Fibroblast of skin of right biceps (primary cell): ENCODE measurements at regions not wholly inside any gene's neighbourhood (a gene's known extent, or its start where the extent isn't known, plus 50 kb on each side); places are given as distances from the start of the nearest gene placed in this dataset.

Experiments
- DNase-seq: peaks from one replicate; pipeline ENCODE4 v3.0.0-alpha.2; 2013

GRCh38 chr4:151960449-151961230 is 199.8 kb upstream of the GATB start:
- DNase-seq, result no peak

- peak; percentile 18 for DNase-seq
Observed at GRCh38 chr4:151957153-151957552, 196.3 kb upstream of the GATB start.

GRCh38 chr4:151955721-151956380 is 195.0 kb upstream of the GATB start:
- peak; percentile 5 for DNase-seq

DNA sequence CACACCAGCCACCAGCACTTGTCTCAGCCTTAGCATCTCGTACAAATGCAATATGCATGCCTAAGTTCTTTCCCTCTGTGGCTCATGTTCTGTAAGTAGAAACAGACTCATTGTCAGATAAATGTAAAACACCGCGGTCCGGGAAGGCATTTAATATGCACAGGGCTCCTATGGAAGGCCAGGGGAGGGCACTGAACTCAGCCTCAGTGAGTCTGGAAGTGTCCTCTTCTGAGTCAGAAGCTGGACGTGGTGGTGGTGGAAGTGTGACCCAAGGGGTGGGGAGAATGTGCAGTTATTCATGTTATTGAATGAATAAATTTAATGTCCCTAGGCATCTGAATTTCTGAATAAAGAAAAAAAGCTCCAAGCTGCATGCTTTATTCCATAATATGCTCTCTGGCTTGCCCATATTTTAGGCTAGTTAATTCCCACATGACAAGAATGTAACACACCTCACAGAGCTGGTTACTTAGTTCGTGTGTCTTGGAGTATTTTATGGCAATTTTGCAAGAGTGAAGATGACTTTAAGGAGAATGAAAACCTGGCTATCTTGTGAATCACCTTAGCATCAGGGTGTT is 193.1 kb upstream of the GATB start:
- no peak for DNase-seq

DNA sequence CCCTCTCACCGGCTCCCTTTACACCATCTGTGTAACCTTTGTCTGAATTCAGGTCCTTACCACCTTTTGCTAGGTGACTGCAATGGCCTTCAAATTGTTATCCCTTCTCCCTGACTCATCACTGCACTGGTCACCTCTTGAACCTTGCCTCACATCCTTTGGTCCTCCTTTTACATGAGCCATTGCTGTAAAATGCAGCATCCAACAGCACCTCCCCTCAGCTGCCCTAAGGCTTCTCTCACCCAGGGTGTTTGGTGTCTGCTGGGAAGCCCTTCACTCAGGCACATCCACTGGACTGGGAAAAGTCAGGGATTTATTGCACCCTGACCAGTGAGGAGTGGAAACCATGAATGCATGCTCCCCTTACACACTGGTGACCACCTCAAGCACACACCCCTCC is 192.5 kb upstream of the GATB start:
- DNase-seq, result no peak

GRCh38 chr4:151952711-151953254 is 192.0 kb upstream of the GATB start:
- no peak for DNase-seq

- DNase-seq, result no peak
Observed at GRCh38 chr4:151952137-151952536, 191.3 kb upstream of the GATB start.

DNA sequence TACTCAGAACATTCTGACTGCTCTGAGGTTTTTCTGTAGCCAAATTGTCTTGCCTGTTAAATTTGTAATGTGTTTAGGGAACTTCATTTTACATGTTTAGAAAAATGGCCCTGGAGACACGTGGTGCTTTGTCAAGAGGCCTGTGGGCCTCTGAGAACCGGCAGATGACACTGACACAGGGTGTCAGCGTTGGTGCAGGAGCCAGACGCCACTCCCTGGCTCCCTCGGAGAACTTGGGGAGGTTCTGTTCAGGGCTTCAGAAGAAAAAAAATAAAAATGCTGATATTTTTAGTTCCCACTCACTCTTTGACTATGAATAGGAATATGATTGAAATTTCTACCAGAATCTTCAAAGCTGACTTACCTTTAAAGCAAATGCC is 190.9 kb upstream of the GATB start:
- no peak for DNase-seq

DNA sequence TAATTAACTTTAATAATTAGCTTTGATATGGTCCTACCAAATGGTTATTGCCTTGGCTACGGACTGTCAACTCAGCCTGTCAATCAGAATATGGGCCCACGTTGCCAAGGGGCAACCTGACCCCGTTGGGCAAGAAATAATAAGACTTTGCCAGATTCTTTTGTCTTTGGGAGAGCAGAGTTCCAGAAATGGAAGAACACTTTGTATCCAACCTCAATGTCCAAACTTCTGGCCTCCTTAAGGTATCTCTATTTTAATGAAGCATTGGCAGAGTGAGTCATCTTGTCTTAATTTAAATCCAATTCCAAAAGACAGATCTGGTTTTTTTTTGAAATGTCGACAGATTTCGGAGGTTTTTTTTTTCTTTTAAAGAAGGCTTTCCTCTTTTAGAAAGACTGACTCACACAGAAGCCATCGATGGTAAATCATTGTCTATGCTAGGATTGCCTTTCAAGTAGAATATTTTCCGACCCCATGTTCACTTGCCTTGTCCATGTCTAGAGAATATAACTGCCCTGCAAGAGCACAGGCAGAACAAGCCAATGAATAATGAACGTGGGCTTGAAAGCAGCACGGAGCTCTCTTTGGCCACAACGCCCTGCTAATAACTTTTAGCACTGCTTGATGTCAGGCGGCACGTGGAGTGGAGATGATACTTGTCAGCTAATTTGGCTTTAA is 190.3 kb upstream of the GATB start:
- peak; percentile 1 for DNase-seq

GRCh38 chr4:151948351-151949016 is 187.7 kb upstream of the GATB start:
- peak; percentile 26 for DNase-seq

DNA sequence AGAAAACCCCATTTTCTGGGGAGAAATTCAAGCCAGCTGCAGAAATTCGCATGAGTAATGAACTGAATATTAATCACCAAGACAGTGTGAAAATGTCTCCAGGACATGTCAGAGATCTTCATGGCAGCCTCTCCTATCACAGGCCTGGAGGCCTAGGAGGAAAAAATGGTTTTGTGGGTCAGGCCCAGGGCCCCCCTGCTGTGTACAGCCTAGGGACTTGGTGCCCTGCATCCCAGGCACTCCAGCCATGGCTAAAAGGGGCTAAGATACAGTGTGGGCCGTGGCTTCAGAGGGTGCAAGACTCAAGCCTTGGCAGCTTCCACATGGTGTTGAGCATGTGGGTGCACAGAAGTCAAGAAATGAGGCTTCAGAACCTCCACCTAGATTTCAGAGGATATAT is 185.9 kb upstream of the GATB start:
- DNase-seq, result no peak

DNA sequence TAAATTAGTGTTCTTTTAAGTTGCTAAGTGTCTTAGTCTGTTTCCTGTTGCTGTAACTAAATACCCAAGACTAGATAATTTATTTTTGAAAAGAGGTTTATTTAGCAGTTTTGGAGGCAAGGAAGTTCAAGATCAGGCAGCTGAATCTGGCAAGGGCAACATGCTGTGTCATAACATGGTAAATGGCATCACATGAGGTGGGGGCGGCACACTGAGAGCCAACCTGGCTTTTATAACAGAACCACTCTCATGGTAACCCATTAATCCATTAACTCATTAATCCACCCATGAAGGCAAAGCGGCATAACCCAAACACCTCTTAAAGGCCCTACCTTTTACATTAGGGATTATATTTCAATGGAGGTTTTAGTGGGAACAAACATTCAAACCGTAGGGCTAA is 182.2 kb upstream of the GATB start:
- DNase-seq, result no peak

- DNase-seq, result no peak
Observed at GRCh38 chr4:151940926-151941617, 180.3 kb upstream of the GATB start.

DNA sequence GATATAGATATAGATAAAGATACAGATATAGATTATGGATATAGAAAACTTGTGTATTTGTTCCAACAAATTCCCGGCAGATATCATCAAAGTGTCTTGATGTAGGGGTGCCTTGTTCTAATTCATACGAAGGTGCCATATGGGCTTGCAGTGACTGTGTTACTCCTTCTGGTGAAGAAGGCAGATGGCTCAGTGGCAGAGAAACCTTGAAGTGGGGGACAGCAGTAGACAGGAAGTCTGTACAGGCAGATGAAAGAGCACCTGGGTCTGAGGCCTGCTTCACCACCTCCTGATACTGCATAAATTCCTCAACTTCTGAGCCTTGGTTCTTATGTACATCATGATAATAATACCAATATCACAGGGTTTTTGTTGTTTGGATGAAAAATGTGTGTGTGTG is 179.5 kb upstream of the GATB start:
- DNase-seq, result no peak

GRCh38 chr4:151939670-151940069 is 178.9 kb upstream of the GATB start:
- DNase-seq, result no peak

GRCh38 chr4:151935411-151935810 is 174.6 kb upstream of the GATB start:
- no peak for DNase-seq

- DNase-seq, result no peak
Observed at GRCh38 chr4:151934766-151935165, 174.0 kb upstream of the GATB start.

- DNase-seq, result no peak
Observed at GRCh38 chr4:151933122-151933827, 172.5 kb upstream of the GATB start.

GRCh38 chr4:151931563-151931962 is 170.8 kb upstream of the GATB start:
- DNase-seq, result no peak

DNA sequence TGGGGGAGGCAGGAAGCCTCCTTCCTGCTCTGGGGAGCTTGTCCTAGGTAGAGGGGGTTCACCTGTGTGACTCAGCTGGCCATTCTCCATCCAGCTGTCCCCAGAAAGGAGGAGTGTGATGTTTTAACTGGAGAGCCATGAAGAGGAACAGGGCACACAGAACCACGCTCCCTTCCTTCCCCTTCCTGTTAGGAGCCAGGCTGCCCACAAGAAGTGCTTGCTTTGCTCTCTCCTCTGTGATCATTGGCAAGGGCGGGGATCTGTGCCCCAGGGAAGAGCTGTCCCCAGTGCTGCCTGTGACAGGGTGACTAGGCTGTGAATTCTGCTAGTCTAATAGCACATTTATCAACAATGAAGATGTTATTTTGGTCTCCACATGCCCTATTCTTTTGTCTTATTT is 169.6 kb upstream of the GATB start:
- DNase-seq, result no peak

- no peak for DNase-seq
Observed at GRCh38 chr4:151928112-151928511, 167.3 kb upstream of the GATB start.

- DNase-seq, result peak; percentile 22
Observed at GRCh38 chr4:151922811-151923210, 162.0 kb upstream of the GATB start.
